ENCODE measurements at regions not wholly inside any gene's neighbourhood (a gene's known extent, or its start where the extent isn't known, plus 50 kb on each side); places are given as distances from the start of the nearest gene placed in this dataset.
"Not testable (repeated sequence)": the region's sequence is repeated elsewhere in the genome, so short reads cannot be mapped to it uniquely, and the experiment has no call there.

GRCh38 chr20:24838546-24839535, 110.2 kb upstream of the CST7 start:
- peak in 1 of 5 donors; percentile 25 for DNase-seq

- no peak for DNase-seq
Observed at GRCh38 chr20:24840121-24840713, 108.9 kb upstream of the CST7 start.

- DNase-seq, result no peak
Observed at GRCh38 chr20:24842274-24842917, 106.7 kb upstream of the CST7 start.

GRCh38 chr20:24842918-24843715, 106.0 kb upstream of the CST7 start:
- DNase-seq, result no peak

DNA sequence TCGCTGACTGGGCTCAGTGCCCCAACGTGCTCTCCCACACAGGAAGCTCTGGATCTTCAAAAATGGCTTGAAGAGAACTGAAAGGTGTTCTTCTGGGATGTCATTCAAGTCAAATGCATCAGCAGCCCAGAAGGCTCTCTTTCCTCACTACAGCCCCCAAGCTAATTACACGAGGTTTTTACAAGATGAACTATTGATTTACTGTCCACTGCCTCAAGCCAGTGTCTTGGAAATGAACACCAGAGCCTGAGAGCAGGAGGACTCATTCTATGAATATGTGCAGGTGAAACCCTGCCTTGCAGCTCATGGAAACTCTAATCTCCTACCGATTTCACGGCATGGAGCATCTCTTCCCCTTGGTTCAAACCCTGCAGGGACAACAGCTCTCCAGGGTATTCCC, 98.9 kb upstream of the CST7 start:
- DNase-seq, result no peak

DNA sequence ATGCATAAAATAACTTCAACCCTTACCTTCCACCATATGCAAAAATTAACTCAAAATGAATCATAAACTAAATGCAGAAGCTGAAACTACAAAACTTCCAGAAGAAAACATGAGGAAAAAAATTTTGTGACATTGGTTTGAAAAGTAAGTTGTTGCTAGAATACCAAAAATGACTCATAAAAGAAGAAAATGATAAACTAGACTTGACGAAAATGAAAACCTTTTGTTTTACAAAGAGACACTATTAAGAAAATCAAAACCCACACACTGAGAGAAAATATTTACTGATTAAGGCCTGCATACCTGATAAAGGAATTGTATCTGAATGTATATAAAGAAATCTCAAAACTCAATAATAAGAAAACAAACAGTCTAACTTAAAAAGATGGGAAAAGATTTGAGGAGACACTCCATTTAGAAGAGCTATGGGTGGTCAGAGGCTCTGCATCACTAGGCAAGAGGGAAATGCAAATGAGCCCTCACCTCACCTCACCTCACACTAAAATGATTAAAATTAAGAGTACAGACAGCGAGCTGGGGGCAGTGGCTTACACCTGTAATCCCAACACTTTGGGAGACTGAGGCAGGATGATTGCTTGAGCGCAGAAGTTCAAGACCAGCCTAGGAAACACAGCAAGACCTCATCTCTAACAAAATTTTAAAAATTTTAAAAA, 97.6 kb upstream of the CST7 start:
- no peak for DNase-seq

DNA sequence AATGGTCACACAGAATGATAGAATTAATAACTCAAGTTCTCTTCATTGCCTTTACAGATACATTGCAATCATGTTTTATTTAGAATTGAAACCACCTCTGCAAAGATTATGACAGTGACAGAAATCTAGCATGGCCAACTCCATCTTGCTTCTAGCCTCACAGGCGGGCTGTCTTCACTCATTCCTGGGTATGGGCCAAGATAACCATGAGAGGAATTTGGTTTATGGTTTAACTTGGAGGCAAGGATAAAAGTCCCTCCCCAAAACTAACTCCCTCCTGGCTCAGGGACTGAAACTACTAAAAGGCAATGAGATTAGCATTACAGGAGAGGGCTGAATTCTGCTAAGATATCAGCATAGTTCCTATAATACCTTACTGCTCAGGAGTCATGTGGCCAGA, 95.2 kb upstream of the CST7 start:
- DNase-seq, result no peak

- no peak for DNase-seq
Observed at GRCh38 chr20:24855848-24856247, 93.2 kb upstream of the CST7 start.

- DNase-seq, result not testable (repeated sequence)
Observed at GRCh38 chr20:24858500-24858899, 90.6 kb upstream of the CST7 start.

DNA sequence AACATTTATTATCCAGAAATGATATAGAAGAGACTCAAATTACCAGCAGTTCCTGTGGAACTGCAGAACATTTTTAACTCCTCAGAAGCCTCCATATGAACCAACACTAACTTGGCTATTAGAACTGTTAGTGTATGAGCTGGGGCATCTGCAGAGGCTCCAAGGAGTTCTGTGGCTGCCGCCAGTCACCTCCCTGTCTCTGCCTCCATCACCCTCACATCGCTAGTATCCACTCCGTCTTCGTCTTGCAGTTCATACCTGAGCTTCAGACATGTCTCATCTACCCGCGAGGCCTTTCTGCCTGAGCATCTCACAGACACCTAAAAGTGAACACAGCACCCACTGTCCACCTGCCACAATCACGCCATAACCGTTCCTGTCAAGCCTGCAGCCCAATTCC, 89.5 kb upstream of the CST7 start:
- DNase-seq, result no peak

DNA sequence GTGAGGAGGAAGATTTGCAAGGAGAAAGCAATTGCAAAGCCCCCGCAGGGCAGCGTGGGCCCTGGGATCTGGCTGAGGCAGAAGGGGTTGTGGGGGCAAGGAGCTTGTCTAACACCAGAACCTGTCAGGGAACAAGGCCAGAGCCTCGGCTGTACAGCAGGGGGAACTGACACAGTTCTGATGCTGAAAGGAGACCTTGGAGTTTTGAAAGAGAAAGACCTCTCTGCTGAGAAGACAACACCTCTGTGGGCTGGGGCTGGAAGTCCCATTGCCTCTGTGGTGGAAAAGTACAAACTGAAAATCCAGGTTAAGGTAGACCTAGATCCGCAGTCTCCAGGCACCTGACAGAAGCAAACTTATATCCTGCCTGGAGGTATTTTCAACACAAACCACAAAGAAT, 86.9 kb upstream of the CST7 start:
- no peak for DNase-seq

- DNase-seq, result no peak
Observed at GRCh38 chr20:24862606-24863005, 86.5 kb upstream of the CST7 start.

DNA sequence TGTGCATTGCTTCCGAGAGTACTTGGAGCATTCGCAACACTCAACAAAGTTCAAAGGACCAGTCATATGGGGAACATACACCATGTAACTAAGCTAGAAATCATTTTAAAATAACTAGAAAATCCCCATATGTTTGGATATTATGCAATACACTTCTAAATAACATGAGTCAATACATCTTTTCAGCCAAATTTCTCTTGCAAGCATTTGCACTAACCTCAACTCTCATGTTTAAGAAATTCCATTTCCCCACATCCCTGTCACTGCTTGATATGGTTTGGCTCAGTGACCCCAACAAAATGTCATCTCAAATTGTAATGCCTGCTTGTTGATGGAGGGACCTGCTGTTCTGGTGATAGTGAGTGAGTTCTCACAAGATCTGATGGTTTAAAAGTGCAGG, 85.7 kb upstream of the CST7 start:
- no peak for DNase-seq

DNA sequence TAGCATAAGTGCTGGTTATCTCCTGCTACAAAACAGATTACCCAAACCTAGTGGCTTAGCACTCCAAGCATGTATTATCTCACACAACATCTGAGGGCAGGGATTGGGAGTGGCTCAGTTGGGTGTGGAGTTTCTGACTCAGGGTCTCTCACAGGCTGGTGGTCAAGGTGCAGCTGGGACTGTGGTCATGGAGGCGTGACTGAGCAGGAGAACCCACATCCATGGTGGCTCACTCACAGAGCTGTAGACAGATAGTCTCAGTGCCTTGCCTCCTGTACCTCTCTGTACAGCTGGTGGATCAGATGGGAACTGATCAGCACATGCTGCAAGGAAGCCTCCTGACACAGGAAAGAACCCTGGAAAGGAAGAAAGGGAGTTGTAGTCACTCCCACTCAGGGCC, 83.1 kb upstream of the CST7 start:
- DNase-seq, result no peak

DNA sequence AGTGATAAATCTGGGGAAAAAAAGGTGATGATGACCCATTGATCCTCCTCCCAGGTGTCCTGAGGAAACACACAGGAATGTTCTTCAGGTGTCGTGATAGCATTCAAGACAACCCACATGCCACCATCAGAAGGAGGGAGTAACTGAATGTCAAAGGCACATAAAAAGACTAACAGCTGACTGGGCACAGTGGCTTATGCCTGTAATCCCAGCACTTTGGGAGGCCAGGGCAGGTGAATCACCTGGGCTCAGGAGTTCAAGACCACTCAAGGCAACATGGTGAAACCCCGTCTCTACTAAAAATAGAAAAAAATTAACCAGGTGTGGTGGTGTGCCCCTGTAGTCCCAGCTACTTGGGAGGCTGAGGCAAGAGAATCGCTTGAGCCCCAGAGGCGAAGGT, 82.3 kb upstream of the CST7 start:
- DNase-seq, result no peak

GRCh38 chr20:24867556-24867955, 81.5 kb upstream of the CST7 start:
- DNase-seq, result no peak

- DNase-seq, result no peak
Observed at GRCh38 chr20:24868396-24868927, 80.6 kb upstream of the CST7 start.

DNA sequence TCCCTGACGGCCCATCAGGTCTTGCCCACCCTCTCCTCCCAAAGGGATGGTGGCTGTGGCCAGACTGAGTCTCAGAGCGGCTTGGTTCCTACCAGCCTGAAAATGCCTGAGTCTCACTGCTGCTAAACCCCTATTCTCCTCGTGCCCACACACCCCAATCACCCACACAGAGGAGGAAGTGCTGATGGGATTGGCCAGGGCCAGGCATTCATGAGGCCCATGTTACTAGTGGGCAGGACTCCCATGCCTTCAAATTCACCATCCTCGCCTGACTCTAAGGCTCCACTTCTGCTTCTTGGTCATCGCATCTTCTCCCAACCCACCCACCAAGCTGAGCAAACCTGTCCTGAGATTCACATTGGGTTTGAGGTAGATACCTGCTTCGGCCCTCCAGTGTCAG, 80.1 kb upstream of the CST7 start:
- no peak for DNase-seq

- DNase-seq, result no peak
Observed at GRCh38 chr20:24870057-24870456, 79.0 kb upstream of the CST7 start.

- DNase-seq, result no peak
Observed at GRCh38 chr20:24870881-24871280, 78.2 kb upstream of the CST7 start.

GRCh38 chr20:24871480-24872213, 77.4 kb upstream of the CST7 start:
- no peak for DNase-seq
